LoVo (cell line): ENCODE measurements at regions not wholly inside any gene's neighbourhood (a gene's known extent, or its start where the extent isn't known, plus 50 kb on each side); places are given as distances from the start of the nearest gene placed in this dataset.
"Not testable (repeated sequence)": the region's sequence is repeated elsewhere in the genome, so short reads cannot be mapped to it uniquely, and the experiment has no call there.

ENCODE experiments used
- DNase-seq: peaks from one replicate; pipeline ENCODE4 v3.0.0-alpha.2; 2016; ENCODE audit warnings: low spot score

GRCh38 chr14:39673270-39673711, 241.1 kb upstream of the FBXO33 start:
- DNase-seq: no peak

GRCh38 chr14:39668449-39668848, 236.2 kb upstream of the FBXO33 start:
- no peak for DNase-seq

- DNase-seq: no peak
Measured at GRCh38 chr14:39666386-39666785, 234.2 kb upstream of the FBXO33 start.

- DNase-seq: no peak
Measured at GRCh38 chr14:39665075-39665475, 232.8 kb upstream of the FBXO33 start.

- no peak for DNase-seq
Measured at GRCh38 chr14:39664646-39665045, 232.4 kb upstream of the FBXO33 start.

GRCh38 chr14:39641224-39641623, 209.0 kb upstream of the FBXO33 start:
- no peak for DNase-seq

- DNase-seq: not testable (repeated sequence)
Measured at GRCh38 chr14:39639009-39639408, 206.8 kb upstream of the FBXO33 start.

- DNase-seq: no peak
Measured at GRCh38 chr14:39628087-39628486, 195.9 kb upstream of the FBXO33 start.

GRCh38 chr14:39626589-39627576, 194.7 kb upstream of the FBXO33 start:
- no peak for DNase-seq

- DNase-seq: no peak
Measured at GRCh38 chr14:39621678-39622077, 189.4 kb upstream of the FBXO33 start.

- DNase-seq: no peak
Measured at GRCh38 chr14:39621223-39621622, 189.0 kb upstream of the FBXO33 start.

- no peak for DNase-seq
Measured at GRCh38 chr14:39617537-39617936, 185.3 kb upstream of the FBXO33 start.

- DNase-seq: no peak
Measured at GRCh38 chr14:39615352-39615751, 183.1 kb upstream of the FBXO33 start.

GRCh38 chr14:39614297-39614923, 182.2 kb upstream of the FBXO33 start:
- DNase-seq: no peak

GRCh38 chr14:39609119-39609518, 176.9 kb upstream of the FBXO33 start:
- no peak for DNase-seq

- no peak for DNase-seq
Measured at GRCh38 chr14:39607978-39608377, 175.7 kb upstream of the FBXO33 start.

- no peak for DNase-seq
Measured at GRCh38 chr14:39603942-39604341, 171.7 kb upstream of the FBXO33 start.

- DNase-seq: no peak
Measured at GRCh38 chr14:39593377-39593776, 161.1 kb upstream of the FBXO33 start.

- DNase-seq: no peak
Measured at GRCh38 chr14:39592116-39592789, 160.0 kb upstream of the FBXO33 start.

- not testable (repeated sequence) for DNase-seq
Measured at GRCh38 chr14:39589882-39590281, 157.6 kb upstream of the FBXO33 start.

- DNase-seq: no peak
Measured at GRCh38 chr14:39582028-39582654, 149.9 kb upstream of the FBXO33 start.

GRCh38 chr14:39581474-39581873, 149.2 kb upstream of the FBXO33 start:
- no peak for DNase-seq
